Naive thymus-derived CD8-positive, alpha-beta T cell (primary cell): ENCODE measurements at regions not wholly inside any gene's neighbourhood (a gene's known extent, or its start where the extent isn't known, plus 50 kb on each side); places are given as distances from the start of the nearest gene placed in this dataset.

Experiments
- ATAC-seq, 2 donors: fragments of 150-1000 bp; cut with Tn5 transposase in 1 of 2; sonication (Bioruptor Pico), chemical (Tn5 transposase) in 1 of 2; 1 replicate in 1 of 2; 2 replicates in 1 of 2; pipeline ENCODE4 v1.10.0; 2021; ENCODE audit warnings: mild to moderate bottlenecking in 2 of 2, moderate library complexity in 2 of 2
- POLR2A ChIA-PET: fragments of 350-600 bp; sonication (Branson Sonifier 250); formaldehyde crosslinking; loops from one replicate; lab custom pipeline; 2021; ENCODE audit warnings: antibody characterized with exemption; lab: Charles Lee
- DNase-seq, 10 donors: peaks; one replicate each; pipeline versions ENCODE4 v3.0.0 to v3.0.0-alpha.2; 2020 to 2022
- H3K27ac Mint-ChIP-seq, 10 donors: one replicate each; pipeline ENCODE4 v1.8.0; 2020 to 2022; ENCODE audit warnings: mild to moderate bottlenecking in 10 of 10, mixed read lengths in 10 of 10, moderate library complexity in 4 of 10, inconsistent platforms in 1 of 10
- H3K27me3 Mint-ChIP-seq, 5 donors: one replicate each; pipeline ENCODE4 v1.8.0; 2021 to 2022; ENCODE audit warnings: mixed read lengths in 5 of 5
- H3K36me3 Mint-ChIP-seq, 3 donors: one replicate each; pipeline ENCODE4 v1.8.0; 2020 to 2022; ENCODE audit warnings: mixed read lengths in 3 of 3, mild to moderate bottlenecking in 2 of 3, inconsistent platforms in 1 of 3
- H3K4me1 Mint-ChIP-seq, 4 donors: one replicate each; pipeline ENCODE4 v1.8.0; 2021 to 2022; ENCODE audit warnings: mixed read lengths in 4 of 4
- H3K4me3 Mint-ChIP-seq, 10 donors: one replicate each; pipeline ENCODE4 v1.8.0; 2020 to 2022; ENCODE audit warnings: mild to moderate bottlenecking in 10 of 10, mixed read lengths in 10 of 10, moderate library complexity in 6 of 10, inconsistent platforms in 1 of 10
- H3K9me3 Mint-ChIP-seq, 9 donors: one replicate each; pipeline ENCODE4 v1.8.0; 2020 to 2022; ENCODE audit warnings: mixed read lengths in 9 of 9, mild to moderate bottlenecking in 3 of 9, inconsistent platforms in 1 of 9, moderate library complexity in 1 of 9

DNA sequence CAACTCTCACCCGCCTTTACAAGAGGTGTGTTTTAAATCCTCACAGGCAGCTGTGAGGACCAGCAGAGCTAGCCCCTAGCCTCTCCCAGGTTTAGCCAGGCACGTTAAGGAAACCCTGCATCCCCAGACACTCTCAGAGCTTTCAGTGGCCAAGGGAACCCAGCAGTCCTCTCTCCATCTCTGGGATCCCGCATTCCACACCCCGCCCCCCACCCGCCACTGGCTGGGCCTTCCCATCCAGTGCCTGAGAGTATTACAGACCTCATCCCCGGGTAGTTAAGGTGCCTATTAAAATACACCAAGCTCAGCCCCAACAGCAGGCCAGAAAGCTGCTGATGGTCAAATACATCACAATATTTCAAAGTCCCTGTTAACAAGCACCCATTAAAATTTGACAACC, 256.2 kb downstream of the BCOR start:
- POLR2A ChIA-PET, result no interaction called here
- no peaks in the 10 kb centered on the region for H3K27me3 Mint-ChIP-seq
- no peaks in the 10 kb centered on the region for H3K4me1 Mint-ChIP-seq
- no peak overlapping the region for H3K4me3 Mint-ChIP-seq
- no peak overlapping the region for H3K27ac Mint-ChIP-seq
- no peak for DNase-seq
- H3K36me3 Mint-ChIP-seq, result no peaks in the 10 kb centered on the region
- H3K9me3 Mint-ChIP-seq, result no peaks in the 10 kb centered on the region
- no peak for ATAC-seq

GRCh38 chrX:39842281-39842973, 255.3 kb downstream of the BCOR start:
- Mint-ChIP-seq H3K9me3 (no peaks in the 10 kb centered on the region), H3K27me3 (no peaks in the 10 kb centered on the region), H3K27ac (no peak overlapping the region), H3K4me1 (no peaks in the 10 kb centered on the region), H3K4me3 (no peak overlapping the region), H3K36me3 (no peaks in the 10 kb centered on the region)
- ATAC-seq, result no peak
- DNase-seq, result no peak
- POLR2A ChIA-PET, result no interaction called here

DNA sequence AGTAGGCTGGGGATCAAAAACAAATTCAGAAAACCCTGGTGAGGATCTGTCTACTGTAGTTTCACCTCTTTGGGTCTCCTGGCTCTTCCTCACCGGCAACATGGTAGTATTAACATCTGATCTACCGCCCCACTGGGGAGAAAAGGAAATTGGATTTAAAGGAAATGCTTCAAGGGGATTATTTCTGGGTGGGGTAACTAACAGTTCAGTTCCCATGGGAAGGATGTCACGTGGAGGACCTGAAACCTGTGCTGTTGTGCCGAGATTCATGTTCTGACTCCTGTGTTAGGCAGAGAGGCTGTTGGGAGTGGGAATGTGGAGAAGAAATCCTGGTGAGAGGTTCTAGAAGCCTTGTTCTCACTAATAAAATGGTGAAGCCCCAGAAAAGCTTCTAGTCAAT, 254.4 kb downstream of the BCOR start:
- H3K27ac Mint-ChIP-seq, result peak overlapping the region in 1 of 10 donors; percentile 3
- H3K4me3 Mint-ChIP-seq, result no peak overlapping the region
- POLR2A ChIA-PET, result no interaction called here
- H3K36me3 Mint-ChIP-seq, result no peaks in the 10 kb centered on the region
- ATAC-seq, result no peak
- H3K27me3 Mint-ChIP-seq, result no peaks in the 10 kb centered on the region
- H3K4me1 Mint-ChIP-seq, result no peaks in the 10 kb centered on the region
- H3K9me3 Mint-ChIP-seq, result no peaks in the 10 kb centered on the region
- DNase-seq, result no peak

GRCh38 chrX:39845233-39845632, 252.5 kb downstream of the BCOR start:
- Mint-ChIP-seq H3K9me3 (peaks cover 0 to 4% (median 0%) of the 10 kb centered on the region in 9 donors), H3K27ac (no peak overlapping the region), H3K36me3 (no peaks in the 10 kb centered on the region), H3K4me1 (peaks cover 0 to 3% (median under 1%) of the 10 kb centered on the region in 4 donors), H3K27me3 (no peaks in the 10 kb centered on the region), H3K4me3 (no peak overlapping the region)
- DNase-seq (no peak), ATAC-seq (no peak)
- POLR2A ChIA-PET, result interaction anchor here (0.9 kb wide), 1 partner anchor 9 kb away, joined by 4 read pairs; no protein-coding TSS in a partner anchor

- Mint-ChIP-seq H3K27me3 (no peaks in the 10 kb centered on the region), H3K9me3 (peaks cover 0 to 4% (median 0%) of the 10 kb centered on the region in 9 donors), H3K27ac (no peak overlapping the region), H3K4me3 (no peak overlapping the region), H3K36me3 (no peaks in the 10 kb centered on the region), H3K4me1 (peaks cover 0 to 16% (median 7%) of the 10 kb centered on the region in 4 donors)
- POLR2A ChIA-PET, result no interaction called here
- ATAC-seq (no peak), DNase-seq (no peak)
These were observed 251.3 kb downstream of the BCOR start for GRCh38 chrX:39846460-39846859.

DNA sequence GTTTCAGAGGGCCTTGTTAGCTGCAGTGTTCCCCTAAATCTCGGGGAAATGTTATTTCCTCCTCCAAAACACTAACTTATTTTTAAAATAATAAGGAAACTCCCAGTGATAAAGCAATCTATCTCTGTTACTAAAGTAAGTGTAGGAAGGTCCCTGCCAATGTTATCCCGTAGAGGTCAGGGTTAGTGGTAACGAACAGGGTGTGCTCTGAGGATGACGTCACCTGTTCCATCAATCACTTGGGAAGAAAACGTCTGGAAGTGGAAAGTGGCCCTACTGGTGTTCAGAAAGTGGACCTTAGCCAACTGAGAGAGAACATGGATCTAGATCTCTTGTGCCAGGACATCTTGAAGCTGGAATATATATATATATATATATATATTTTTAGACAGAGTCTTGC, 249.5 kb downstream of the BCOR start:
- Mint-ChIP-seq H3K36me3 (no peaks in the 10 kb centered on the region), H3K27me3 (no peaks in the 10 kb centered on the region), H3K27ac (no peak overlapping the region), H3K4me1 (peaks cover 2 to 27% (median 11%) of the 10 kb centered on the region in 4 donors), H3K9me3 (peaks cover 0 to 4% (median 0%) of the 10 kb centered on the region in 9 donors), H3K4me3 (no peak overlapping the region)
- DNase-seq (no peak), ATAC-seq (no peak)
- POLR2A ChIA-PET, result no interaction called here

DNA sequence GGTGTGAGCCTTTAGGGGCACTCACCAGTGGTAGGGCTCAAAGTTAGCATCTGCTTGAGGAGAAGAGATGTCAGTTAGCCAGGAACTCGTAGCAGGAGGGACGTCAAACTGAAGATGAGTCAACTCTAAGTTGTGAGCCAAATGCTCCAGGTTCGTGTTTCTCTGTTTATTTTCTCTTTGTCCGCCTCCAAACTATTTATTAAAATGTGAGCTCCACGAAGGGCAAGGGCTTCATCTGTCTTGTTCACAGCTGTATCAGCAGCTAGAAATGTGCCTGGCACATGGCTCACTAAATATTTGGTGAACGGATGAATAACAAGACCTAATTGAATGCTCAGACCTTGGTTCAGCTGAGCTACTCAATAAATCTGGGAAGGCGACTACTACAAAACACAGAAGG, 248.9 kb downstream of the BCOR start:
- Mint-ChIP-seq H3K4me1 (peaks cover 6 to 31% (median 15%) of the 10 kb centered on the region in 4 donors), H3K36me3 (no peaks in the 10 kb centered on the region), H3K27ac (no peak overlapping the region), H3K9me3 (peaks cover 0 to 4% (median 0%) of the 10 kb centered on the region in 9 donors), H3K4me3 (no peak overlapping the region), H3K27me3 (no peaks in the 10 kb centered on the region)
- ATAC-seq (no peak), DNase-seq (no peak)
- POLR2A ChIA-PET, result no interaction called here

GRCh38 chrX:39850209-39850608, 247.5 kb downstream of the BCOR start:
- H3K4me1 Mint-ChIP-seq, result peaks cover 11 to 43% (median 27%) of the 10 kb centered on the region in 4 donors
- DNase-seq, result no peak
- ATAC-seq, result no peak
- peaks cover 0 to 4% (median 0%) of the 10 kb centered on the region in 9 donors for H3K9me3 Mint-ChIP-seq
- peak overlapping the region in 1 of 10 donors; percentile 24 for H3K27ac Mint-ChIP-seq
- peak overlapping the region in 1 of 10 donors; percentile 9 for H3K4me3 Mint-ChIP-seq
- POLR2A ChIA-PET, result no interaction called here
- no peaks in the 10 kb centered on the region for H3K36me3 Mint-ChIP-seq
- no peaks in the 10 kb centered on the region for H3K27me3 Mint-ChIP-seq

DNA sequence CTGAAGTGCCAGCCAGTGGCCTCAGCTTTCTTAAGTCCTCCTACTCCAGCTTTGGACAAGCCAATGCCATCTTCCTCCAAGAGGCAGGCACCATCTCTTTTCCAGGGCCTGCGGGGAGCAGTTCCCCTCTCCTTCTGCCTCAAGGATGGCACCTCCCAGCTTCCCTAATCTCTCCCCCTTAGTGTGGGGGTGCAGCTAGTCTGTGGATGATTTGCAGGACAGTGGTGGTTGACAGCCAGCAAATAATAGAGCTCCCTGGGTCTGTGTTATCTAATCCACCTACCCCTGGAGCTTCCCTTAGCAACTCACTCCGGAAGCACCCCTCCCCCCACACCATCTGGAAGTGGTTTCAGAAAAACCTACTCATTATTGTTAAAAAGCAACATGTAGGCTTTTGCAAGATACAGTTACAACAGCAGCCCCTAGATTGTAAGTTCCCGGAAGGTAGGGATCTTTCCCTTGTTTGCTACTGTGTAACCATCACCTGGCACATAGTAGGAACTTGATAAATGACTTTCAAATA, 247.1 kb downstream of the BCOR start:
- DNase-seq, result no peak
- Mint-ChIP-seq H3K9me3 (peaks cover 0 to 4% (median 0%) of the 10 kb centered on the region in 9 donors), H3K4me3 (peak overlapping the region in 1 of 10 donors; percentile 30), H3K27ac (peak overlapping the region in 2 of 10 donors; percentile 14 to 37), H3K36me3 (no peaks in the 10 kb centered on the region), H3K27me3 (no peaks in the 10 kb centered on the region), H3K4me1 (peaks cover 12 to 48% (median 31%) of the 10 kb centered on the region in 4 donors)
- POLR2A ChIA-PET, result interaction anchor here (1.3 kb wide), 1 partner anchor 16 kb away, joined by 5 read pairs; no protein-coding TSS in a partner anchor
- no peak for ATAC-seq

GRCh38 chrX:39851745-39852455, 245.9 kb downstream of the BCOR start:
- POLR2A ChIA-PET, result interaction anchor here (0.6 to 1.3 kb wide), 2 partner anchors 15 to 94 kb away, joined by 3 to 5 read pairs; no protein-coding TSS in a partner anchor
- Mint-ChIP-seq H3K4me1 (peaks cover 12 to 59% (median 40%) of the 10 kb centered on the region in 4 donors), H3K36me3 (no peaks in the 10 kb centered on the region), H3K27me3 (no peaks in the 10 kb centered on the region), H3K9me3 (peaks cover 0 to 4% (median 0%) of the 10 kb centered on the region in 9 donors), H3K27ac (peak overlapping the region in 4 of 10 donors; percentile 13 to 79 (median 24)), H3K4me3 (peak overlapping the region in 1 of 10 donors; percentile 30)
- ATAC-seq, result no peak
- no peak for DNase-seq

DNA sequence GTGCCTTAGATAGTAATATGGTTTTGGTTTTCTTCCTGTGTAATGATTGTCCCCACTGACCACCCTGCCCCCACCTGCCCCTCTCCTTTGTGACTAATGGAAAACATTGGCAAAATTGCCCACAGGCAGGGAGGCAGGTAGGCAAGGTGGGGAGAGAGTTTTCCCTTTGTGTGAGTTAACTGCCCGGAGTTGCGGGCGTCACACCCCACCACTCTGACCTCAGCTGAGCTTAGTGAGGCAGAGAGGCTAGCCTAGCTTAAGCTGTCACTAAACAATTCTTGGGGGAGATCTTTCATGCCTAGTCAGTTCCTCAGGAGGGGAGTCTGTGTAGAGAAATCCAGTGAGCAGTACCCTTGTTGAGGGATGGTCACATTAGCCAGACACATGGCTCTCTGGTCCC, 245.3 kb downstream of the BCOR start:
- Mint-ChIP-seq H3K4me1 (peaks cover 12 to 62% (median 41%) of the 10 kb centered on the region in 4 donors), H3K36me3 (no peaks in the 10 kb centered on the region), H3K4me3 (no peak overlapping the region), H3K27ac (peak overlapping the region in 2 of 10 donors; percentile 19 to 44), H3K27me3 (no peaks in the 10 kb centered on the region), H3K9me3 (peaks cover 0 to 4% (median 0%) of the 10 kb centered on the region in 9 donors)
- ATAC-seq (no peak), DNase-seq (no peak)
- POLR2A ChIA-PET, result no interaction called here

- H3K4me3 Mint-ChIP-seq, result peak overlapping the region in 6 of 10 donors; percentile 22 to 58 (median 52)
- H3K36me3 Mint-ChIP-seq, result no peaks in the 10 kb centered on the region
- H3K9me3 Mint-ChIP-seq, result peaks cover 0 to 4% (median 0%) of the 10 kb centered on the region in 9 donors
- H3K27ac Mint-ChIP-seq, result peak overlapping the region in 9 of 10 donors; percentile 45 to 99 (median 87)
- no peak for DNase-seq
- no peaks in the 10 kb centered on the region for H3K27me3 Mint-ChIP-seq
- no peak for ATAC-seq
- H3K4me1 Mint-ChIP-seq, result peaks cover 12 to 62% (median 43%) of the 10 kb centered on the region in 4 donors
- POLR2A ChIA-PET, result interaction anchor here (2.6 kb wide), 1 partner anchor 323 kb away, joined by 8 read pairs; no protein-coding TSS in a partner anchor
These were observed 244.2 kb downstream of the BCOR start for GRCh38 chrX:39853417-39854030.
